PC-9 (cell line): ENCODE measurements at regions not wholly inside any gene's neighbourhood (a gene's known extent, or its start where the extent isn't known, plus 50 kb on each side); places are given as distances from the start of the nearest gene placed in this dataset.

Source experiments
- BruUV-seq: library from RNA; stranded (reverse); fragments of 400-500 nt; replicated peaks from 2 replicates; lab custom pipeline; 2021; lab: Mats Ljungman, UMichigan
- CTCF ChIA-PET: fragments of 300-600 bp; sonication (Branson Sonifier 250); formaldehyde crosslinking; loops from one replicate; lab custom pipeline; 2022; ENCODE audit warnings: antibody characterized with exemption; lab: Charles Lee
- POLR2A ChIA-PET: fragments of 300-600 bp; sonication (Branson Sonifier 250); formaldehyde crosslinking; loops from one replicate; lab custom pipeline; 2022; ENCODE audit warnings: antibody characterized with exemption; ENCODE audit not compliant: unreplicated experiment; lab: Charles Lee
- DNase-seq, 2 experiments: peaks; one replicate each; pipeline versions ENCODE4 v3.0.0 to v3.0.0-alpha.2; 2015 to 2022; ENCODE audit warnings: mixed read lengths in 1 of 2
- H2AFZ ChIP-seq: fragments of 200-600 bp; sonication (generic); 2 replicates; pipeline ENCODE4 v1.8.1; 2017; ENCODE audit warnings: antibody characterized with exemption
- H3F3A ChIP-seq: fragments of 200-600 bp; sonication (generic); 2 replicates; pipeline ENCODE4 v1.8.1; 2017; ENCODE audit warnings: antibody characterized with exemption, mild to moderate bottlenecking, low read depth; ENCODE audit not compliant: insufficient read depth
- H3K27ac ChIP-seq: fragments of 200-600 bp; sonication (generic); 2 replicates; pipeline ENCODE4 v1.6.1; 2016; ENCODE audit warnings: mixed run types
- H3K27me3 ChIP-seq: fragments of 200-600 bp; sonication (generic); 2 replicates; pipeline ENCODE4 v1.6.1; 2016; ENCODE audit warnings: low read depth, mixed run types; ENCODE audit not compliant: insufficient read depth
- H3K36me3 ChIP-seq: fragments of 200-600 bp; sonication (generic); 2 replicates; pipeline ENCODE4 v1.6.1; 2016; ENCODE audit warnings: low read depth, mixed run types
- H3K4me1 ChIP-seq: fragments of 200-600 bp; sonication (generic); replicated peaks from 2 replicates; pipeline ENCODE4 v1.6.1; 2016; ENCODE audit warnings: mixed run types; ENCODE audit not compliant: insufficient read depth
- H3K4me2 ChIP-seq: fragments of 200-600 bp; sonication (generic); 2 replicates; pipeline ENCODE4 v1.6.1; 2017; ENCODE audit warnings: mixed run types
- H3K4me3 ChIP-seq: fragments of 200-600 bp; sonication (generic); 2 replicates; pipeline ENCODE4 v1.6.1; 2016; ENCODE audit warnings: mixed run types
- H3K79me2 ChIP-seq: fragments of 200-600 bp; sonication (generic); 2 replicates; pipeline ENCODE4 v1.6.1; 2017; ENCODE audit warnings: low read depth, mixed run types
- H3K9me2 ChIP-seq: fragments of 200-600 bp; sonication (generic); 2 replicates; pipeline ENCODE4 v1.8.1; 2017; ENCODE audit warnings: mild to moderate bottlenecking; ENCODE audit not compliant: insufficient read depth
- H3K9me3 ChIP-seq: fragments of 200-600 bp; sonication (generic); 2 replicates; pipeline ENCODE4 v1.8.1; 2016; ENCODE audit warnings: low read depth; ENCODE audit not compliant: insufficient read depth
- H4K20me1 ChIP-seq: fragments of 200-600 bp; sonication (generic); 2 replicates; pipeline ENCODE4 v1.8.1; 2017; ENCODE audit not compliant: insufficient read depth
- EZH2 ChIP-seq: fragments of 200-600 bp; sonication (generic); IDR thresholded peaks from 2 replicates; pipeline ENCODE4 v1.8.0; 2017; ENCODE audit warnings: antibody characterized with exemption, low read depth
- intact Hi-C: fragments of 100-400 bp; cut with micrococcal nuclease; formaldehyde crosslinking; loops from one replicate; pipeline ENCODE4 v1.10.0; 2022; ENCODE audit not compliant: unreplicated experiment
- TF ChIP-seq, protein P1 (sequence below): fragments of 200-600 bp; sonication (generic); conservative IDR thresholded peaks from 2 replicates; pipeline ENCODE4 v1.6.1; 2017; ENCODE audit warnings: mixed run types, antibody characterized with exemption, mild to moderate bottlenecking, moderate library complexity

DNA sequence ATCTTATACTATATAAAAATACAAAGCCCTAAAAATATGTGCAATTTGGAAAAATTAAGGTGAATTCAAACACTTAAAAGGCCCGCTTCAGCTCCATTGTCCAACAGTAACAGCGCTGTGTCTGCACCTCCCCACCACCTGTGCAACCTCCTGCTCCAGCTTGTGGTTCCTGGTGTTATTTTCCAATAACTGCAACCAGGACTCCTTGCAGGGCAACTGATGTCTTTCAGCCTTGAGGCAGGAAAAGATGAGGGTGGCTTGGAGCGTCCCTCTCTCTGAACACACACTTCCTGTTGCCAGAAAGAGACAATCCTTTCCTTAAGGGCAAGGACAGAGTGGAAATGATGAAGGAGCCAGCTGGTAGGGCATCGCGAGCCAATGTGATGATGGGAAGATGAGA, 336.0 kb downstream of the GLRX3 start:
- Histone ChIP-seq H3K4me2 (no peak overlapping the region), H3K4me3 (no peak overlapping the region), H4K20me1 (no peaks in the 10 kb centered on the region), H3K27ac (no peak overlapping the region), H3K4me1 (no peaks in the 10 kb centered on the region), H3K27me3 (no peaks in the 10 kb centered on the region), H3K9me2 (no peaks in the 10 kb centered on the region), H3K79me2 (no peaks in the 10 kb centered on the region), H3F3A (no peaks in the 10 kb centered on the region), H3K9me3 (no peaks in the 10 kb centered on the region), H2AFZ (no peak overlapping the region), H3K36me3 (no peaks in the 10 kb centered on the region)
- DNase-seq = no peak
- ChIA-PET CTCF (no interaction called here), POLR2A (no interaction called here)
- TF ChIP-seq EZH2 = no peak
- TF ChIP-seq, protein P1, sequence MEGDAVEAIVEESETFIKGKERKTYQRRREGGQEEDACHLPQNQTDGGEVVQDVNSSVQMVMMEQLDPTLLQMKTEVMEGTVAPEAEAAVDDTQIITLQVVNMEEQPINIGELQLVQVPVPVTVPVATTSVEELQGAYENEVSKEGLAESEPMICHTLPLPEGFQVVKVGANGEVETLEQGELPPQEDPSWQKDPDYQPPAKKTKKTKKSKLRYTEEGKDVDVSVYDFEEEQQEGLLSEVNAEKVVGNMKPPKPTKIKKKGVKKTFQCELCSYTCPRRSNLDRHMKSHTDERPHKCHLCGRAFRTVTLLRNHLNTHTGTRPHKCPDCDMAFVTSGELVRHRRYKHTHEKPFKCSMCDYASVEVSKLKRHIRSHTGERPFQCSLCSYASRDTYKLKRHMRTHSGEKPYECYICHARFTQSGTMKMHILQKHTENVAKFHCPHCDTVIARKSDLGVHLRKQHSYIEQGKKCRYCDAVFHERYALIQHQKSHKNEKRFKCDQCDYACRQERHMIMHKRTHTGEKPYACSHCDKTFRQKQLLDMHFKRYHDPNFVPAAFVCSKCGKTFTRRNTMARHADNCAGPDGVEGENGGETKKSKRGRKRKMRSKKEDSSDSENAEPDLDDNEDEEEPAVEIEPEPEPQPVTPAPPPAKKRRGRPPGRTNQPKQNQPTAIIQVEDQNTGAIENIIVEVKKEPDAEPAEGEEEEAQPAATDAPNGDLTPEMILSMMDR = no peak
- no TSS peak for BruUV-seq
- intact Hi-C loops = no loop called here

GRCh38 chr10:130474591-130474990, 338.4 kb downstream of the GLRX3 start:
- CTCF ChIA-PET = no interaction called here
- TF ChIP-seq, protein P1 = no peak
- TF ChIP-seq EZH2 = no peak
- BruUV-seq = no TSS peak

DNA sequence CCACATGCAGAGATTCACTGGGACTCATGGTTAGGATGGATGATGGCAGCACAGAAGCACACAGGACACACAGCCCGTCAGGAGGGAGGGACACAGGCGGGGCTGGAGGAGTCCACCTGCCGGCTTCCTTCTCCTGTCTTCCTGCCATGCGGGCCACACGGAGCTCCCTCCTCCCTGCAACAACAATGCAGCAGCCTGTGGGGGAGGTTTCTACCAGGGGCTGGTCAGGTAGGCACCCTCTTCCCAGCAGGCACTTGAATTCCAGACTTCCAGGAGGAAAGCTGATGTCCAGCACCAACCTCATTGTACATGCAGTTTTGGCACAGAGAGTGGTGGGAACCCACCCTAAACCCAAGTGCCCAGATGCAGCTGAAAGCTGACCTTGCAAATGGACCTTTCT, 341.2 kb downstream of the GLRX3 start:
- Histone ChIP-seq H3K4me1 (no peaks in the 10 kb centered on the region), H3K27me3 (no peaks in the 10 kb centered on the region), H3K9me3 (no peaks in the 10 kb centered on the region), H3K79me2 (no peaks in the 10 kb centered on the region), H3F3A (no peaks in the 10 kb centered on the region), H3K4me2 (no peak overlapping the region), H3K4me3 (no peak overlapping the region), H3K36me3 (no peaks in the 10 kb centered on the region), H2AFZ (no peak overlapping the region), H3K27ac (no peak overlapping the region), H3K9me2 (no peaks in the 10 kb centered on the region), H4K20me1 (no peaks in the 10 kb centered on the region)
- ChIA-PET POLR2A (no interaction called here), CTCF (no interaction called here)
- intact Hi-C loops = no loop called here
- TF ChIP-seq, protein P1 = no peak
- no peak for TF ChIP-seq EZH2
- BruUV-seq = no TSS peak
- DNase-seq = no peak

More at GRCh38 chr10:130474591-130474990, 338.4 kb downstream of the GLRX3 start:
- H3K4me2 ChIP-seq = no peak overlapping the region
- no peak for DNase-seq
- H3K27ac ChIP-seq = no peak overlapping the region
- no peaks in the 10 kb centered on the region for H4K20me1 ChIP-seq
- no peaks in the 10 kb centered on the region for H3F3A ChIP-seq
- H3K4me3 ChIP-seq = no peak overlapping the region
- no peaks in the 10 kb centered on the region for H3K79me2 ChIP-seq
- no peaks in the 10 kb centered on the region for H3K4me1 ChIP-seq
- POLR2A ChIA-PET = no interaction called here
- no peaks in the 10 kb centered on the region for H3K9me2 ChIP-seq
- H2AFZ ChIP-seq = no peak overlapping the region
- no peaks in the 10 kb centered on the region for H3K36me3 ChIP-seq
- no peaks in the 10 kb centered on the region for H3K9me3 ChIP-seq
- intact Hi-C loops = no loop called here
- no peaks in the 10 kb centered on the region for H3K27me3 ChIP-seq
